ENCODE measurements at regions not wholly inside any gene's neighbourhood (a gene's known extent, or its start where the extent isn't known, plus 50 kb on each side); places are given as distances from the start of the nearest gene placed in this dataset.

DNA sequence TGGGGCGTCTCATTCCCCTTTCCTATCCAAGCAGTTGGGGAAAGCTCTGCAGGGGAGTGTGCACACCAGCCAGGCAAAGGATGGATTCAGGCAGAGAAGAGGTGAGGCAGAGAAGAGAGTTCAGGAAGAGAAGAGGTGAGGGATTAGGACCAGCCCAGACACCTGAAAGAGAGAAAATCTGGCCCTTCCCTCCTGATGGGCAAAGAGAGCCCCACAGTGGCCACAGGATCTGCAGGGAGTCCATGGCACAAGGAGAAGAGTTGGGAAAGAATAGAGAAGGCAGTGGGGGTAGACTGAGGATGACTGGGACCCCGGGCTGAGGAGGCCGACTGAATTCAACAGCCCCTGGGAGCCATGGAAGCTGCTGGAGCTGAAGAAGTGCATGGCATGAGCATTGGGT is 140.4 kb upstream of the ZMIZ1 start:
- in situ Hi-C loops (cut with HindIII; ENCODE audit: low sequenced_read_pairs) = no loop called here
- DNase-seq (ENCODE audit: low spot score) = no peak

DNA sequence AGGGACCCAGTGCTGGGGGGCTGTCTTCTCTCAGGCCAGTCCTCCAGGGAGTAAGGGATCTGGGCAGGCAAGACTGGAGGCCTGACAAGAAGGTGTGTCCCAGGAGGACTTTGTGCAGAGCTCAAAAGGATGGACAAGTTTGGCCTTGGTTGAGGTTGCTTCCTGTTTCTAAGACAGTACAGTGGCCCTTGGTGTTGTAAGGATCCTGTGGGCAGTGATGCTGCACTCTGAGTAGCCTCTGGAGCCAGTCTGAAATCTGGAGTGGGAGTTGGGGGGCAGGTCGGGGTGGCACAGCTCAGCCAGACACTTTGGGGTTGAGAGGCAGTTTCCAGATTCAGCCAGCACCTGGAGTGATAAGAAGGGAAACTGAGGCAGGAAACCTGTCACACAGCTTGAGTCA is 139.2 kb upstream of the ZMIZ1 start:
- in situ Hi-C loops (cut with HindIII; ENCODE audit: low sequenced_read_pairs) = no loop called here
- DNase-seq (ENCODE audit: low spot score) = no peak

- DNase-seq (ENCODE audit: low spot score) = peak; percentile 56
- in situ Hi-C loops (cut with HindIII; ENCODE audit: low sequenced_read_pairs) = no loop called here
These were observed 137.3 kb upstream of the ZMIZ1 start for GRCh38 chr10:78931321-78932053.

DNA sequence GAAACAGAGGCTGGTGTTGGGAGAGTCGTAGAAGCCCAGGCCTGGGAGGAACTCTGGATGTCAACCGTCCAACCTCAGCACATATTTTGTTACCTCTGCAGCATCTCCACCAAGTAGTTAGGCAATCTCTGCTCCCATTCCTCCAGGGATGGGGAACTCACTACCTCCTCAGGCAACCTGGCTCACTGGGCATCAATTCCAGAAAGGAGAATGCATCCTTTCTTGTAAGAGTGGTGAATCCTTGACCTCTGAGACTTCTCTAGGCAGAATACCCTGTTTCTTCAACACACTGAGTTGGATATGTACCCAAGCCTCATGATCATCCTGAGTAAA is 136.7 kb upstream of the ZMIZ1 start:
- DNase-seq (ENCODE audit: low spot score) = no peak
- in situ Hi-C loops (cut with HindIII; ENCODE audit: low sequenced_read_pairs) = no loop called here

GRCh38 chr10:78932861-78933260 is 135.9 kb upstream of the ZMIZ1 start:
- in situ Hi-C loops (cut with HindIII; ENCODE audit: low sequenced_read_pairs) = no loop called here
- DNase-seq (ENCODE audit: low spot score) = no peak

GRCh38 chr10:78933828-78934531 is 134.8 kb upstream of the ZMIZ1 start:
- in situ Hi-C loops (cut with HindIII; ENCODE audit: low sequenced_read_pairs) = no loop called here
- no peak for DNase-seq (ENCODE audit: low spot score)

DNA sequence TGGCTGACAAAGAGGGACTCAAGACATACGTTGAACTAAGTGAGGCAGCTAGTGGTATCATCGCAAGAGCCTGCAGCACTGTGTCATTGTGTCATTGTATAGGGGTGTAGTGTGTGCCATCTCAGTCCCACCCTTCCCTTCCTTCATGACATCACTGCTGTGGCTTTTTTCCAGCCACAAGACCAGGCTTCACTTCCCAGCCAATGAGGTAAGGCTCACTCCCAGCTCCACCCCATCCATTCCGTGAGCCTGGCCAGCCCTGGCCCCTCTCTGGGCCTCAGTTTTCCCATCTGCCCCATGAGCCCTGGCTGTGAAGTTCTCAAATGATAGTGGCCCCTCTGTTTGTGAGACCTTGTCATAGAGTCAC is 134.3 kb upstream of the ZMIZ1 start:
- DNase-seq (ENCODE audit: low spot score) = no peak
- in situ Hi-C loops (cut with HindIII; ENCODE audit: low sequenced_read_pairs) = no loop called here

DNA sequence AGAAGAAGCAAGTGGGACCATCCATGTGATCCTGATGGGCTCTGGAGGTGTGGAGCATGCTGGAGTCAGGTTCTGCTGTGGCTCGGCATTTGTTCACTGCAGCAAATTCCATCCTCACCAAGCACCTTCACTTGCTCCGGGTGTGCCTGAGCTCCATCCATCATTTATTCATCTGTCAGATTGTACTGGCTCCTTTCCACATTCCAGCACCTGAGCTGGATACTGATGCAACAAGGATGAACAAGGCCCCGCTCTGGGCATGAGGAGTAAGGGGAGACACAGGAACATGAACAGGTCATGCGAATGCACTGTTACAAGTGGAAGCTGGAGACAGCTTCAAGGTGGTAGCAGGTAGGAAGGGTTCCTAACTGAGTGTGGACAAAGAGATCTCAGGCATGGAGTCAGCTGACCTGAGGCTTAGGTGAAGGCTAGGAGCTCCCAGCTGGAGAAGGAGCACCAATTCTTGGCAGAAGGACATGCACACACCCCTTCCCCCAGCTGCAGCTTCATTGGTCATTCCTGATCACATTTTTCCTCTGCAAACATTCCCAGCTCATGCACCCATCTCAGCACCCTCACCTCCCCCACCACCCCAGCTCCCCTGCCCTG is 133.7 kb upstream of the ZMIZ1 start:
- in situ Hi-C loops (cut with HindIII; ENCODE audit: low sequenced_read_pairs) = no loop called here
- DNase-seq (ENCODE audit: low spot score) = no peak

GRCh38 chr10:78935697-78936407 is 132.9 kb upstream of the ZMIZ1 start:
- in situ Hi-C loops (cut with HindIII; ENCODE audit: low sequenced_read_pairs) = no loop called here
- no peak for DNase-seq (ENCODE audit: low spot score)

- DNase-seq (ENCODE audit: low spot score) = no peak
- in situ Hi-C loops (cut with HindIII; ENCODE audit: low sequenced_read_pairs) = no loop called here
These were observed 132.1 kb upstream of the ZMIZ1 start for GRCh38 chr10:78936412-78937342.

DNA sequence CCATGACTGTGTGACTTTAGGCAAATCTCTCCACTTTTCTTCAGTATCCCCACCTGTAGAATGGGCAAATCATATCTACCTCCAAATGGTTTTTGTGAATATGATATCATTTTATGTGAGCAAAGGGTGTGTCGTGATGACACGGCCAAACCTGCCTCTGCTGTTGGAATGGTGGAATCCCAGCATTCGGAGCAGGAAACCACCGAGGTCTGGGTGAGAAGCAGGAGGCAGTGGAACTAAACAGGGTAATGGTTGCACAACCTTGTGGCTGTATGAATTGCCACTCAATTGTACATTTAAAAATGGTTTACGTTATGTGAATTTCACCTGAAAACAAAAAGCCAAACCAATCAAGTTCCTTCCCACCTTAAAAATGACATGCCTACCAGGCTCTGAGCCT is 131.4 kb upstream of the ZMIZ1 start:
- in situ Hi-C loops (cut with HindIII; ENCODE audit: low sequenced_read_pairs) = no loop called here
- no peak for DNase-seq (ENCODE audit: low spot score)

- DNase-seq (ENCODE audit: low spot score) = no peak
These were observed 130.7 kb upstream of the ZMIZ1 start for GRCh38 chr10:78937800-78938694.

DNA sequence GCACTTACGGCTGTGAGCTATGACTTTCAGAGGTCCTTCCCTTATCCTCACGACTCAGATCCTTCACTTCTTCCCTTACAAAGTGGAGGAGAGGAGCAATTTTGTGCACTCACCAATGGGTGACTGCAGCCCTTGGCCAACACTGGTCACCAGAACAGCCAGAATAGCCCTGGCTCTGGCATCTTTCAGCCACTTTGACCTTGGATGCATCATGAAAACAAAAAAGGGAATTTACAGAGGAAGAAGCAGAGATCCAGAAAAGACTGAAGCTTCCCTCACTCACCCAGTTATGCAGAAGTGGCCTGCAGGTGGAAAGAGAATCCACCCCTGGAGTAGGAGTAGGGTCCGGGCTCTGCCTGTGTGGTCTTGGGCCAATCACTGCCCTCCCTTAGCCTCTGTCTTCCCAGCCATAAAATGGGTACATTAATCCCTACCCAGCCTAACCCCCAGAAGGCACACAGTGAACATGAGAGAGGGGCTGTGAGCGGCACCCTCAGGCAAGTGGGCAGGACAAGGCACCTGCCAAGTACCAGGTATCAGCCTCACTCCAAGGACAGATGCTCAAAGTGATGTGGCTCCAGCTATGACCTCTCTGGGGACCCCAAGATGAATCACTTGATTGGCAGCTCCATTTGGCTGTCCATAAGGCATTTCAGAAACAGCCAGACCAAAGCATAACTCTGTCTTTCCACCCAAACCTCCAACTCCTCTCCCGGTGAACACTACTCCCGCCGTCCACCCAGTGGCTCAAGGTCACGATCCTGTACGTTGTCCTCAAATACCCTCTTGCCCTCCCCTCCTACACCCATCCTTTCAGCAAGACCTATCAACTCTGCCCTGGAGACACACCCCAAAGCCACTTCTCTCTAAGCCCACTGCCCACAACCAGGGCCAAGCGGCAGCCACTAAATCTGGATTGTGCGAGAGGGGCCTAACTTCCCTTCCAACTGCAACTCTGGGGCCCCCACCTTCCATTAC is 129.8 kb upstream of the ZMIZ1 start:
- no peak for DNase-seq (ENCODE audit: low spot score)
- in situ Hi-C loops (cut with HindIII; ENCODE audit: low sequenced_read_pairs) = no loop called here

More at GRCh38 chr10:78937800-78938694, 130.7 kb upstream of the ZMIZ1 start:
- in situ Hi-C loops (cut with HindIII; ENCODE audit: low sequenced_read_pairs) = no loop called here

GRCh38 chr10:78942091-78942501 is 126.7 kb upstream of the ZMIZ1 start:
- no peak for DNase-seq (ENCODE audit: low spot score)
- in situ Hi-C loops (cut with HindIII; ENCODE audit: low sequenced_read_pairs) = no loop called here

DNA sequence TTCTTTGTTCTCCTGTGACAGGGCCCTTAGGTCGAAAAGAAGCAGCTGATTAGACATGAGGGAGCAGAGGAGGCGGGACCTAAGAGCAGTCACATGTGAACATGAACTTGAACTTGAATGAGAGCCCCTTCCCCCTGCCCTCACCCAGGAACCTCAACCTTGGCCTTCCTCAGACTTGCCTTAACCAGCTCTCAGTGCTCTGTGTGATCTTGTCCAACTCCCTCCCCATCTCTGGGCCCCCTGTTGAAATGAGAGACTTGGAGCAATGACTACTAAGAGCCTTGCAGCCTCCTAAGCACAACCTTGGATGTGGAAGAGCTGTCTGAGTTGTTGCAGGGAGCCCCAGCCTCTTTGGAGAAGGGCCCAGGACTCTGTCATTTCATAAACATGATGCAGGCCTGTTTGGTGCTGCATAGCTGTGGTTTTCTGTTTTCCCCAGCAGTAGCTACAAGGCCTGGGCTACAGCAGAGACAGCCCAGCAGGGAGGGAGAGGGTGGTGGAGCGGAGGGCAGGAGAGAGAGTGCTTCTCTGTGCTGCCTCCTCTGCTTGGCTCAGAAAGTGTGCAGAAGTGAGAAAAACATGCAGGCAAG is 123.9 kb upstream of the ZMIZ1 start:
- in situ Hi-C loops (cut with HindIII; ENCODE audit: low sequenced_read_pairs) = no loop called here
- no peak for DNase-seq (ENCODE audit: low spot score)

DNA sequence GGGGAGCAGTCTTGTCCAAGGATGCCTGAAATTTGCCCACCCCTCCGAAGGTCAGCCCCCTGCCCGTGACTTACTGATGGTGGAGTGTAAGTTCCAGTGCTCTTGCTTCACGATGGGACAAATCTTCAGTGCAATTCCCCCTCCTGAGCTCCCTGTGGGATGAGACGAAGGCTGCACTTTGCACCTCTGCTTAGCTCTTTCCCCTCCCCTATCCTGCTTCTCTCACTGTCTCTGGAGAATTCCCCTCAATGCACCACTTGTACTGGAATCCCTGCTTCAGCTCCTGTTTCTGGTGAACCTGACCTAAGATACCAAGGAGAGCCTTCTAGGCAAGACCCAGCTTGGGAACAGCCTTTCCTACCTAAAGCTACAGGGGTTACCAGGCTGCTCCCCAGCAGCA is 122.9 kb upstream of the ZMIZ1 start:
- in situ Hi-C loops (cut with HindIII; ENCODE audit: low sequenced_read_pairs) = no loop called here
- no peak for DNase-seq (ENCODE audit: low spot score)

GRCh38 chr10:78947226-78947625 is 121.5 kb upstream of the ZMIZ1 start:
- no peak for DNase-seq (ENCODE audit: low spot score)
- in situ Hi-C loops (cut with HindIII; ENCODE audit: low sequenced_read_pairs) = no loop called here
